H9 (cell line): ENCODE measurements at regions not wholly inside any gene's neighbourhood (a gene's known extent, or its start where the extent isn't known, plus 50 kb on each side); places are given as distances from the start of the nearest gene placed in this dataset.

Experiments used
- DNase-seq: peaks from one replicate; pipeline ENCODE4 v3.0.0-alpha.2; 2017
- H2AFZ ChIP-seq: one replicate; pipeline ENCODE4 v1.6.1; 2013; ENCODE audit warnings: mild to moderate bottlenecking, low read length, control low read depth, moderate library complexity
- H2AK5ac ChIP-seq: 2 replicates; pipeline ENCODE4 v1.6.1; 2013; ENCODE audit warnings: low read length, control low read depth, mixed read lengths; ENCODE audit not compliant: insufficient read length
- H2BK120ac ChIP-seq: one replicate; pipeline ENCODE4 v1.6.1; 2013; ENCODE audit warnings: low read depth, mild to moderate bottlenecking, low read length, control low read depth, inconsistent platforms; ENCODE audit not compliant: poor library complexity, severe bottlenecking
- H2BK12ac ChIP-seq: 2 replicates; pipeline ENCODE4 v1.6.1; 2013; ENCODE audit warnings: low read length, control low read depth, mixed read lengths, low read depth; ENCODE audit not compliant: insufficient read length
- H2BK15ac ChIP-seq: 2 replicates; pipeline ENCODE4 v1.6.1; 2013; ENCODE audit warnings: low read depth, low read length, control low read depth
- H2BK20ac ChIP-seq: one replicate; pipeline ENCODE4 v1.6.1; 2013; ENCODE audit warnings: low read depth, mild to moderate bottlenecking, low read length, control low read depth, inconsistent platforms; ENCODE audit not compliant: poor library complexity, severe bottlenecking
- H2BK5ac ChIP-seq: 2 replicates; pipeline ENCODE4 v1.6.1; 2013; ENCODE audit warnings: low read length, control low read depth, mixed read lengths; ENCODE audit not compliant: insufficient read length
- H3K14ac ChIP-seq: 2 replicates; pipeline ENCODE4 v1.6.1; 2013; ENCODE audit warnings: low read length, control low read depth; ENCODE audit not compliant: insufficient read depth
- H3K18ac ChIP-seq: 2 replicates; pipeline ENCODE4 v1.6.1; 2013; ENCODE audit warnings: low read depth, mild to moderate bottlenecking, mixed read lengths, low read length, control low read depth; ENCODE audit not compliant: insufficient read length
- H3K23ac ChIP-seq: 2 replicates; pipeline ENCODE4 v1.6.1; 2013; ENCODE audit warnings: low read length, control low read depth, mixed read lengths, low read depth; ENCODE audit not compliant: insufficient read length
- H3K23me2 ChIP-seq: 2 replicates; pipeline ENCODE4 v1.6.1; 2013; ENCODE audit warnings: low read depth, mild to moderate bottlenecking, mixed read lengths, low read length, control low read depth; ENCODE audit not compliant: insufficient read length, poor library complexity, severe bottlenecking
- H3K27ac ChIP-seq: 2 replicates; pipeline ENCODE4 v1.5.1; 2013; ENCODE audit warnings: low read length, control low read depth, mixed read lengths, low read depth; ENCODE audit not compliant: insufficient read length
- H3K27me3 ChIP-seq: 2 replicates; pipeline ENCODE4 v1.6.1; 2013; ENCODE audit warnings: low read length, control low read depth, inconsistent platforms; ENCODE audit not compliant: insufficient read depth
- H3K4ac ChIP-seq: 2 replicates; pipeline ENCODE4 v1.6.1; 2013; ENCODE audit warnings: low read depth, mild to moderate bottlenecking, control low read depth, inconsistent platforms, low read length, moderate library complexity
- H3K4me1 ChIP-seq: 2 replicates; pipeline ENCODE4 v1.6.1; 2013; ENCODE audit warnings: low read length, control low read depth, inconsistent platforms; ENCODE audit not compliant: insufficient read depth
- H3K4me2 ChIP-seq: 2 replicates; pipeline ENCODE4 v1.6.1; 2013; ENCODE audit warnings: low read length, control low read depth, mixed read lengths; ENCODE audit not compliant: insufficient read length, insufficient read depth
- H3K56ac ChIP-seq: 2 replicates; pipeline ENCODE4 v1.6.1; 2013; ENCODE audit warnings: low read depth, mild to moderate bottlenecking, mixed read lengths, low read length, control low read depth; ENCODE audit not compliant: insufficient read length
- H3K79me1 ChIP-seq: 2 replicates; pipeline ENCODE4 v1.6.1; 2013; ENCODE audit warnings: low read depth, mild to moderate bottlenecking, moderate library complexity, low read length, control low read depth, inconsistent platforms; ENCODE audit not compliant: insufficient read depth, poor library complexity, severe bottlenecking
- H3K79me2 ChIP-seq: 2 replicates; pipeline ENCODE4 v1.6.1; 2013; ENCODE audit warnings: low read length, control low read depth, inconsistent platforms; ENCODE audit not compliant: insufficient read depth
- H3K9ac ChIP-seq: 2 replicates; pipeline ENCODE4 v1.6.1; 2013; ENCODE audit warnings: low read length, control low read depth, mixed read lengths; ENCODE audit not compliant: insufficient read length; ENCODE audit errors: extremely low read depth
- H3K9me3 ChIP-seq: one replicate; pipeline ENCODE4 v1.6.1; 2013; ENCODE audit warnings: low read depth, low read length, inconsistent platforms; ENCODE audit not compliant: control insufficient read depth
- H3T11ph ChIP-seq: one replicate; pipeline ENCODE4 v1.6.1; 2013; ENCODE audit warnings: mild to moderate bottlenecking, low read length, control low read depth, inconsistent platforms
- H4K20me1 ChIP-seq: one replicate; pipeline ENCODE4 v1.6.1; 2013; ENCODE audit not compliant: control insufficient read depth, insufficient read length, insufficient read depth
- H4K5ac ChIP-seq: 2 replicates; pipeline ENCODE4 v1.6.1; 2013; ENCODE audit warnings: low read depth, mild to moderate bottlenecking, mixed read lengths, low read length, control low read depth; ENCODE audit not compliant: insufficient read length
- H4K8ac ChIP-seq: replicated peaks from 2 replicates; pipeline ENCODE4 v1.6.1; 2013; ENCODE audit warnings: low read length, control low read depth, mixed read lengths, low read depth; ENCODE audit not compliant: insufficient read length
- H4K91ac ChIP-seq: 2 replicates; pipeline ENCODE4 v1.6.1; 2013; ENCODE audit warnings: low read depth, mild to moderate bottlenecking, moderate library complexity, mixed read lengths, low read length, control low read depth; ENCODE audit not compliant: insufficient read length
- H3K27ac Mint-ChIP-seq, 3 experiments: 2 replicates in 2 of 3; 3 replicates in 1 of 3; pipeline ENCODE4 v1.8.0; 2020 to 2021; ENCODE audit warnings: mixed read lengths in 3 of 3, mild to moderate bottlenecking in 1 of 3, moderate library complexity in 1 of 3
- H3K27me3 Mint-ChIP-seq: 2 replicates; pipeline ENCODE4 v1.8.0; 2021; ENCODE audit warnings: low read depth, mild to moderate bottlenecking, moderate library complexity, mixed read lengths
- H3K36me3 Mint-ChIP-seq, 3 experiments: 2 replicates in 2 of 3; 3 replicates in 1 of 3; pipeline ENCODE4 v1.8.0; 2020 to 2021; ENCODE audit warnings: low read depth in 3 of 3, mixed read lengths in 3 of 3; ENCODE audit not compliant: insufficient read depth in 1 of 3
- H3K4me1 Mint-ChIP-seq, 2 experiments: 2 replicates each; pipeline ENCODE4 v1.8.0; 2020; ENCODE audit warnings: mixed read lengths in 2 of 2
- H3K4me3 Mint-ChIP-seq, 2 experiments: 2 replicates in 1 of 2; 3 replicates in 1 of 2; pipeline ENCODE4 v1.8.0; 2020 to 2021; ENCODE audit warnings: mild to moderate bottlenecking in 2 of 2, mixed read lengths in 2 of 2, moderate library complexity in 1 of 2
- H3K9me3 Mint-ChIP-seq, 2 experiments: 2 replicates in 1 of 2; 3 replicates in 1 of 2; pipeline ENCODE4 v1.8.0; 2020; ENCODE audit warnings: mild to moderate bottlenecking in 2 of 2, mixed read lengths in 2 of 2, moderate library complexity in 1 of 2
- WGBS: extraction: QIAGEN DNeasy Blood & Tissue Kit; methylation state at CpG from one replicate; pipeline ENCODE4 v1.1.7; 2013; ENCODE audit warnings: missing lambda C conversion rate, low lambda C conversion rate, mixed read lengths; ENCODE audit not compliant: insufficient read length; ENCODE audit errors: extremely low coverage; 5-methylcytosine and 5-hydroxymethylcytosine counted together
- TF ChIP-seq, protein P1 (sequence below): fragments of 200-600 bp; sonication (generic); conservative IDR thresholded peaks from 3 replicates; pipeline ENCODE4 v1.8.0; 2021; ENCODE audit warnings: antibody characterized with exemption, mild to moderate bottlenecking

DNA sequence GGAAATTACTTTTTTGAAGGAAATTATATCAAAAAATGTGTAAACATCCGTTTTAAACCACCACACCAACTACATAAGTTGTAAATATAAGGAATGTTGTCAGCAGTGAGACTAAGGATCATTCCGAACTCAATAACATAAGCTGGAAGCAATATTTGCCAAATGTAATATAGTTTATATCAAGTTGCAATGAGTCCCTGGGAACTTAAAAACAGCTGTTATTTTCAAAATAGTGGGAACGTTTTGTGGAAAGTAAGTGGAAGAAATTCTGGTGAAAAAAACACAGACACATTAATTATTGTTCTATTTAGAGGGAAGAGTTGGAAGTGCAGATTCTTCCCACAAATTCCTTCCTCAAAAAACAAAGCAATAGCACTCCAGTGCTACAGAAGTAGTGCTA lies 444.3 kb downstream of the NAP1L3 start:
- no peaks in the 10 kb centered on the region for H3K4me1 Mint-ChIP-seq

More for the DNA sequence above, 444.3 kb downstream of the NAP1L3 start:
- no peak overlapping the region for H3K9ac ChIP-seq
- no peak overlapping the region for H3K56ac ChIP-seq
- H3K4me1 ChIP-seq = no peaks in the 10 kb centered on the region
- no peaks in the 10 kb centered on the region for H3K79me2 ChIP-seq
- H2BK15ac ChIP-seq = no peak overlapping the region
- no peak overlapping the region for H4K5ac ChIP-seq
- Mint-ChIP-seq H3K27ac (no peak overlapping the region), H3K27me3 (no peaks in the 10 kb centered on the region), H3K36me3 (peaks cover 0 to 2% (median 0%) of the 10 kb centered on the region in 3 experiments; a peak in 2 of 7 replicates), H3K4me3 (no peak overlapping the region), H3K9me3 (peaks cover 4 to 7% of the 10 kb centered on the region in 2 experiments; a peak in 4 of 5 replicates)
- H3K18ac ChIP-seq = no peak overlapping the region
- H4K20me1 ChIP-seq = no peaks in the 10 kb centered on the region
- H3K14ac ChIP-seq = no peak overlapping the region
- no peak overlapping the region for H2AK5ac ChIP-seq
- no peak overlapping the region for H3T11ph ChIP-seq
- H3K27ac ChIP-seq = no peak overlapping the region
- TF ChIP-seq, protein P1, sequence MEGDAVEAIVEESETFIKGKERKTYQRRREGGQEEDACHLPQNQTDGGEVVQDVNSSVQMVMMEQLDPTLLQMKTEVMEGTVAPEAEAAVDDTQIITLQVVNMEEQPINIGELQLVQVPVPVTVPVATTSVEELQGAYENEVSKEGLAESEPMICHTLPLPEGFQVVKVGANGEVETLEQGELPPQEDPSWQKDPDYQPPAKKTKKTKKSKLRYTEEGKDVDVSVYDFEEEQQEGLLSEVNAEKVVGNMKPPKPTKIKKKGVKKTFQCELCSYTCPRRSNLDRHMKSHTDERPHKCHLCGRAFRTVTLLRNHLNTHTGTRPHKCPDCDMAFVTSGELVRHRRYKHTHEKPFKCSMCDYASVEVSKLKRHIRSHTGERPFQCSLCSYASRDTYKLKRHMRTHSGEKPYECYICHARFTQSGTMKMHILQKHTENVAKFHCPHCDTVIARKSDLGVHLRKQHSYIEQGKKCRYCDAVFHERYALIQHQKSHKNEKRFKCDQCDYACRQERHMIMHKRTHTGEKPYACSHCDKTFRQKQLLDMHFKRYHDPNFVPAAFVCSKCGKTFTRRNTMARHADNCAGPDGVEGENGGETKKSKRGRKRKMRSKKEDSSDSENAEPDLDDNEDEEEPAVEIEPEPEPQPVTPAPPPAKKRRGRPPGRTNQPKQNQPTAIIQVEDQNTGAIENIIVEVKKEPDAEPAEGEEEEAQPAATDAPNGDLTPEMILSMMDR = no peak
- H2BK120ac ChIP-seq = no peak overlapping the region
- H3K4me2 ChIP-seq = no peak overlapping the region
- H3K4ac ChIP-seq = no peak overlapping the region
- H4K91ac ChIP-seq = no peak overlapping the region
- no peak overlapping the region for H4K8ac ChIP-seq
- H2BK12ac ChIP-seq = no peak overlapping the region
- no peaks in the 10 kb centered on the region for H3K27me3 ChIP-seq
- H2AFZ ChIP-seq = no peak overlapping the region
- no peak overlapping the region for H3K23ac ChIP-seq
- no peak for DNase-seq
- H2BK20ac ChIP-seq = no peak overlapping the region
- H3K79me1 ChIP-seq = no peaks in the 10 kb centered on the region
- no peaks in the 10 kb centered on the region for H3K9me3 ChIP-seq
- H2BK5ac ChIP-seq = no peak overlapping the region
- H3K23me2 ChIP-seq = no peaks in the 10 kb centered on the region
- no CpG with 5 or more reads among the region's 3 CpGs for WGBS
